ENCODE measurements at regions not wholly inside any gene's neighbourhood (a gene's known extent, or its start where the extent isn't known, plus 50 kb on each side); places are given as distances from the start of the nearest gene placed in this dataset.
A peak's percentile ranks its signal among the peaks of the same experiment; 100 is the strongest.
"Not testable (repeated sequence)": the region's sequence is repeated elsewhere in the genome, so short reads cannot be mapped to it uniquely, and the experiment has no call there.

GRCh38 chr16:31990980-31991379, 117.4 kb downstream of the ZNF267 start:
- POLR2A ChIA-PET; H3K4me1 Mint-ChIP-seq; H3K27ac Mint-ChIP-seq; H3K27me3 Mint-ChIP-seq; H3K9me3 Mint-ChIP-seq; H3K9me3 ChIP-seq (ENCODE audit: low read length); H3K36me3 Mint-ChIP-seq; DNase-seq; H3K36me3 ChIP-seq (ENCODE audit: insufficient read depth, low read length); H3K4me3 ChIP-seq (ENCODE audit: low read length); H3K27ac ChIP-seq (ENCODE audit: low read depth, low read length); H3K4me3 Mint-ChIP-seq; H3K27me3 ChIP-seq (ENCODE audit: insufficient read depth, low read length, poor library complexity, severe bottlenecking); H3K4me1 ChIP-seq (ENCODE audit: insufficient read depth, low read length); CTCF ChIA-PET: not testable (repeated sequence)

- POLR2A ChIA-PET, result not testable (repeated sequence)
- H3K27ac Mint-ChIP-seq, result peak overlapping the region in 1 of 8 donors; percentile 63
Observed at GRCh38 chr16:31996325-31996724, 122.7 kb downstream of the ZNF267 start.

GRCh38 chr16:32002496-32002895, 128.9 kb downstream of the ZNF267 start:
- POLR2A ChIA-PET, H3K27me3 Mint-ChIP-seq, H3K4me1 Mint-ChIP-seq: not testable (repeated sequence)

More at GRCh38 chr16:31996325-31996724, 122.7 kb downstream of the ZNF267 start:
- H3K27me3 Mint-ChIP-seq; DNase-seq; H3K4me1 Mint-ChIP-seq; H3K4me1 ChIP-seq (ENCODE audit: insufficient read depth, low read length); H3K36me3 ChIP-seq (ENCODE audit: insufficient read depth, low read length); H3K4me3 ChIP-seq (ENCODE audit: low read length); CTCF ChIA-PET; H3K27me3 ChIP-seq (ENCODE audit: insufficient read depth, low read length, poor library complexity, severe bottlenecking); H3K36me3 Mint-ChIP-seq; H3K9me3 Mint-ChIP-seq; H3K9me3 ChIP-seq (ENCODE audit: low read length); H3K4me3 Mint-ChIP-seq; H3K27ac ChIP-seq (ENCODE audit: low read depth, low read length): not testable (repeated sequence)

GRCh38 chr16:32003819-32004218, 130.2 kb downstream of the ZNF267 start:
- DNase-seq; H3K9me3 Mint-ChIP-seq; H3K27me3 Mint-ChIP-seq; H3K4me3 ChIP-seq (ENCODE audit: low read length); CTCF ChIA-PET; H3K36me3 Mint-ChIP-seq; POLR2A ChIA-PET; H3K4me1 ChIP-seq (ENCODE audit: insufficient read depth, low read length); H3K27ac Mint-ChIP-seq; H3K4me3 Mint-ChIP-seq; H3K27me3 ChIP-seq (ENCODE audit: insufficient read depth, low read length, poor library complexity, severe bottlenecking); H3K36me3 ChIP-seq (ENCODE audit: insufficient read depth, low read length); H3K4me1 Mint-ChIP-seq; H3K27ac ChIP-seq (ENCODE audit: low read depth, low read length); H3K9me3 ChIP-seq (ENCODE audit: low read length): not testable (repeated sequence)

More at GRCh38 chr16:32002496-32002895, 128.9 kb downstream of the ZNF267 start:
- H3K27ac Mint-ChIP-seq; CTCF ChIA-PET; H3K4me3 Mint-ChIP-seq; H3K36me3 ChIP-seq (ENCODE audit: insufficient read depth, low read length); H3K4me1 ChIP-seq (ENCODE audit: insufficient read depth, low read length); H3K9me3 ChIP-seq (ENCODE audit: low read length); H3K36me3 Mint-ChIP-seq; H3K27ac ChIP-seq (ENCODE audit: low read depth, low read length); H3K4me3 ChIP-seq (ENCODE audit: low read length); H3K9me3 Mint-ChIP-seq; DNase-seq; H3K27me3 ChIP-seq (ENCODE audit: insufficient read depth, low read length, poor library complexity, severe bottlenecking): not testable (repeated sequence)

- H3K27me3 Mint-ChIP-seq; H3K27ac Mint-ChIP-seq; H3K36me3 Mint-ChIP-seq; H3K4me3 Mint-ChIP-seq; H3K4me1 ChIP-seq (ENCODE audit: insufficient read depth, low read length); DNase-seq; H3K4me1 Mint-ChIP-seq; CTCF ChIA-PET; H3K9me3 Mint-ChIP-seq; H3K27ac ChIP-seq (ENCODE audit: low read depth, low read length); H3K9me3 ChIP-seq (ENCODE audit: low read length); H3K4me3 ChIP-seq (ENCODE audit: low read length); H3K27me3 ChIP-seq (ENCODE audit: insufficient read depth, low read length, poor library complexity, severe bottlenecking); POLR2A ChIA-PET; H3K36me3 ChIP-seq (ENCODE audit: insufficient read depth, low read length): not testable (repeated sequence)
Observed at GRCh38 chr16:32038783-32039496, 165.3 kb downstream of the ZNF267 start.

GRCh38 chr16:32039919-32040318, 166.3 kb downstream of the ZNF267 start:
- H3K27ac ChIP-seq (ENCODE audit: low read depth, low read length); H3K4me3 Mint-ChIP-seq; H3K27ac Mint-ChIP-seq; H3K27me3 ChIP-seq (ENCODE audit: insufficient read depth, low read length, poor library complexity, severe bottlenecking); H3K9me3 ChIP-seq (ENCODE audit: low read length); H3K4me1 Mint-ChIP-seq; H3K9me3 Mint-ChIP-seq; POLR2A ChIA-PET; H3K36me3 Mint-ChIP-seq; H3K4me3 ChIP-seq (ENCODE audit: low read length); H3K36me3 ChIP-seq (ENCODE audit: insufficient read depth, low read length); DNase-seq; H3K27me3 Mint-ChIP-seq; CTCF ChIA-PET; H3K4me1 ChIP-seq (ENCODE audit: insufficient read depth, low read length): not testable (repeated sequence)

GRCh38 chr16:32066016-32066651, 187.0 kb upstream of the TP53TG3D start:
- H3K9me3 ChIP-seq (ENCODE audit: low read length); H3K27ac ChIP-seq (ENCODE audit: low read depth, low read length); CTCF ChIA-PET; H3K36me3 ChIP-seq (ENCODE audit: insufficient read depth, low read length); H3K27ac Mint-ChIP-seq; H3K4me3 ChIP-seq (ENCODE audit: low read length); H3K27me3 Mint-ChIP-seq; H3K9me3 Mint-ChIP-seq; H3K27me3 ChIP-seq (ENCODE audit: insufficient read depth, low read length, poor library complexity, severe bottlenecking); H3K4me3 Mint-ChIP-seq; H3K4me1 ChIP-seq (ENCODE audit: insufficient read depth, low read length); H3K4me1 Mint-ChIP-seq; H3K36me3 Mint-ChIP-seq; POLR2A ChIA-PET: not testable (repeated sequence)
- peak in 2 of 5 donors; percentile 0 to 44 for DNase-seq

GRCh38 chr16:32071586-32071985, 181.5 kb upstream of the TP53TG3D start:
- H3K4me1 ChIP-seq (ENCODE audit: insufficient read depth, low read length); H3K27me3 ChIP-seq (ENCODE audit: insufficient read depth, low read length, poor library complexity, severe bottlenecking); H3K9me3 Mint-ChIP-seq; POLR2A ChIA-PET; H3K27ac ChIP-seq (ENCODE audit: low read depth, low read length); H3K4me1 Mint-ChIP-seq; DNase-seq; CTCF ChIA-PET; H3K27me3 Mint-ChIP-seq; H3K9me3 ChIP-seq (ENCODE audit: low read length); H3K36me3 Mint-ChIP-seq; H3K36me3 ChIP-seq (ENCODE audit: insufficient read depth, low read length); H3K27ac Mint-ChIP-seq; H3K4me3 Mint-ChIP-seq; H3K4me3 ChIP-seq (ENCODE audit: low read length): not testable (repeated sequence)

- H3K27me3 ChIP-seq (ENCODE audit: insufficient read depth, low read length, poor library complexity, severe bottlenecking); H3K36me3 Mint-ChIP-seq; H3K4me1 ChIP-seq (ENCODE audit: insufficient read depth, low read length); CTCF ChIA-PET; H3K27ac Mint-ChIP-seq; H3K9me3 ChIP-seq (ENCODE audit: low read length); POLR2A ChIA-PET; H3K4me3 ChIP-seq (ENCODE audit: low read length); H3K36me3 ChIP-seq (ENCODE audit: insufficient read depth, low read length); H3K4me1 Mint-ChIP-seq; H3K9me3 Mint-ChIP-seq; H3K27ac ChIP-seq (ENCODE audit: low read depth, low read length): not testable (repeated sequence)
- peak in 1 of 5 donors; percentile 29 for DNase-seq
- H3K27me3 Mint-ChIP-seq, result peaks cover 0 to 10% of the 10 kb centered on the region in 2 donors
- peak overlapping the region in 1 of 7 donors; percentile 51 for H3K4me3 Mint-ChIP-seq
Observed at GRCh38 chr16:32083891-32084290, 169.2 kb upstream of the TP53TG3D start.
